MCF 10A (cell line): ENCODE measurements at regions not wholly inside any gene's neighbourhood (a gene's known extent, or its start where the extent isn't known, plus 50 kb on each side); places are given as distances from the start of the nearest gene placed in this dataset.

ENCODE experiments used
- BruUV-seq: library from RNA; stranded (reverse); fragments of 400-500 nt; replicated peaks from 2 replicates; lab custom pipeline; 2021; lab: Mats Ljungman, UMichigan
- CTCF ChIA-PET: fragments of 300-600 bp; sonication (Branson Sonifier 250); formaldehyde crosslinking; extraction: SDS; loops from one replicate; lab custom pipeline; 2021; ENCODE audit warnings: antibody characterized with exemption, inconsistent platforms; lab: Yijun Ruan, JAX
- POLR2A ChIA-PET: fragments of 300-600, 350-650 bp; sonication (Branson Sonifier 250); formaldehyde crosslinking; extraction: SDS; loops from one replicate; lab custom pipeline; 2020; ENCODE audit warnings: antibody characterized with exemption, inconsistent platforms; lab: Yijun Ruan, JAX
- DNase-seq: peaks from one replicate; pipeline ENCODE4 v3.0.0-alpha.2; 2018; ENCODE audit not compliant: unreplicated experiment
- H3K27ac Mint-ChIP-seq: one replicate; pipeline ENCODE4 v1.8.0; 2022; ENCODE audit warnings: mild to moderate bottlenecking, low read depth, mixed read lengths; ENCODE audit not compliant: unreplicated experiment
- H3K27me3 Mint-ChIP-seq: one replicate; pipeline ENCODE4 v1.8.0; 2022; ENCODE audit warnings: mixed read lengths; ENCODE audit not compliant: insufficient read depth, unreplicated experiment
- H3K36me3 Mint-ChIP-seq: one replicate; pipeline ENCODE4 v1.8.0; 2022; ENCODE audit warnings: mild to moderate bottlenecking, moderate library complexity, mixed read lengths; ENCODE audit not compliant: insufficient read depth, unreplicated experiment
- H3K4me1 Mint-ChIP-seq: one replicate; pipeline ENCODE4 v1.8.0; 2022; ENCODE audit warnings: mixed read lengths; ENCODE audit not compliant: insufficient read depth, unreplicated experiment
- H3K4me3 Mint-ChIP-seq: one replicate; pipeline ENCODE4 v1.8.0; 2022; ENCODE audit warnings: mild to moderate bottlenecking, moderate library complexity, mixed read lengths; ENCODE audit not compliant: unreplicated experiment
- H3K9me3 Mint-ChIP-seq: one replicate; pipeline ENCODE4 v1.8.0; 2022; ENCODE audit warnings: mixed read lengths; ENCODE audit not compliant: unreplicated experiment
- intact Hi-C: fragments of 100-400 bp; cut with micrococcal nuclease; formaldehyde crosslinking; loops from 2 replicates; pipeline ENCODE4 v1.14.1; 2022
- TF ChIP-seq, protein P1 (sequence below): fragments of 200-600 bp; IDR thresholded peaks from one replicate; pipeline ENCODE4 v1.8.0; 2022; ENCODE audit warnings: antibody characterized with exemption, mild to moderate bottlenecking; ENCODE audit not compliant: unreplicated experiment

DNA sequence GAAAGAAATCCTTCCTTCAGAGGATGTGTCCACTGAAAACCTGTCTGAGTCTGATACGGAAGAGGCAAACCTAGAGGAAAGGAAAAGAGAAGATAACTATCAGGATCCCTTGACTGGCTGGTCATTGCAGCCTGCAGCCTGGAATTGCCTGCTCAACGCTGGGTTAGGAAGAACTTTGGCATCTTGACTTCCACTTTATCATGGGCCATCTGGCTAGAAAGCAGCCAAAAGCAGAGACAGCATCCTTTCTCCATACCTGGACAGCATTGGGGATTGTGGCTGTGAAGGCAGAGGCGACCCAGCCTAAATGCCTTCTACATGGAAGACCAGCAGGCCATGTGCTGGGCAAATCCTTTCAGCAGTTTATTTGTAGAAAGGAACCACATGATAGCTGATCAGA is 58.7 kb upstream of the PTPN3 start:
- TF ChIP-seq, protein P1, sequence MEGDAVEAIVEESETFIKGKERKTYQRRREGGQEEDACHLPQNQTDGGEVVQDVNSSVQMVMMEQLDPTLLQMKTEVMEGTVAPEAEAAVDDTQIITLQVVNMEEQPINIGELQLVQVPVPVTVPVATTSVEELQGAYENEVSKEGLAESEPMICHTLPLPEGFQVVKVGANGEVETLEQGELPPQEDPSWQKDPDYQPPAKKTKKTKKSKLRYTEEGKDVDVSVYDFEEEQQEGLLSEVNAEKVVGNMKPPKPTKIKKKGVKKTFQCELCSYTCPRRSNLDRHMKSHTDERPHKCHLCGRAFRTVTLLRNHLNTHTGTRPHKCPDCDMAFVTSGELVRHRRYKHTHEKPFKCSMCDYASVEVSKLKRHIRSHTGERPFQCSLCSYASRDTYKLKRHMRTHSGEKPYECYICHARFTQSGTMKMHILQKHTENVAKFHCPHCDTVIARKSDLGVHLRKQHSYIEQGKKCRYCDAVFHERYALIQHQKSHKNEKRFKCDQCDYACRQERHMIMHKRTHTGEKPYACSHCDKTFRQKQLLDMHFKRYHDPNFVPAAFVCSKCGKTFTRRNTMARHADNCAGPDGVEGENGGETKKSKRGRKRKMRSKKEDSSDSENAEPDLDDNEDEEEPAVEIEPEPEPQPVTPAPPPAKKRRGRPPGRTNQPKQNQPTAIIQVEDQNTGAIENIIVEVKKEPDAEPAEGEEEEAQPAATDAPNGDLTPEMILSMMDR = no peak
- DNase-seq = no peak
- Mint-ChIP-seq H3K27ac (peak overlapping the region; percentile 66), H3K9me3 (no peaks in the 10 kb centered on the region), H3K4me1 (peaks cover 50% of the 10 kb centered on the region), H3K27me3 (no peaks in the 10 kb centered on the region), H3K4me3 (no peak overlapping the region), H3K36me3 (peaks cover 12% of the 10 kb centered on the region)
- no TSS peak for BruUV-seq
- ChIA-PET CTCF (interaction anchor here (0.5 to 1.7 kb wide), 7 partner anchors 20 to 770 kb away, joined by 3 to 8 read pairs (median 4); no protein-coding TSS in a partner anchor), POLR2A (interaction anchor here (0.6 to 1.8 kb wide), 12 partner anchors 17 to 1800 kb away, joined by 3 to 26 read pairs (median 4); no protein-coding TSS in a partner anchor)
- intact Hi-C loops = no loop called here

- H3K4me1 Mint-ChIP-seq = peaks cover 49% of the 10 kb centered on the region
- ChIA-PET POLR2A (interaction anchor here (0.9 to 1.8 kb wide), 10 partner anchors 9 to 1799 kb away, joined by 3 to 18 read pairs (median 4); partner anchors contain the start of genes PTPN3 and TXN), CTCF (interaction anchor here (0.6 to 1.9 kb wide), 12 partner anchors 9 to 324 kb away, joined by 3 to 12 read pairs (median 4); no protein-coding TSS in a partner anchor)
- intact Hi-C loops = no loop called here
- no peak overlapping the region for H3K4me3 Mint-ChIP-seq
- H3K9me3 Mint-ChIP-seq = no peaks in the 10 kb centered on the region
- H3K27me3 Mint-ChIP-seq = no peaks in the 10 kb centered on the region
- H3K27ac Mint-ChIP-seq = peak overlapping the region; percentile 66
- TF ChIP-seq, protein P1 = no peak
- no TSS peak for BruUV-seq
- peak; percentile 60 for DNase-seq
- H3K36me3 Mint-ChIP-seq = peaks cover 7% of the 10 kb centered on the region
Measured at GRCh38 chr9:109557481-109557880, 59.4 kb upstream of the PTPN3 start.

DNA sequence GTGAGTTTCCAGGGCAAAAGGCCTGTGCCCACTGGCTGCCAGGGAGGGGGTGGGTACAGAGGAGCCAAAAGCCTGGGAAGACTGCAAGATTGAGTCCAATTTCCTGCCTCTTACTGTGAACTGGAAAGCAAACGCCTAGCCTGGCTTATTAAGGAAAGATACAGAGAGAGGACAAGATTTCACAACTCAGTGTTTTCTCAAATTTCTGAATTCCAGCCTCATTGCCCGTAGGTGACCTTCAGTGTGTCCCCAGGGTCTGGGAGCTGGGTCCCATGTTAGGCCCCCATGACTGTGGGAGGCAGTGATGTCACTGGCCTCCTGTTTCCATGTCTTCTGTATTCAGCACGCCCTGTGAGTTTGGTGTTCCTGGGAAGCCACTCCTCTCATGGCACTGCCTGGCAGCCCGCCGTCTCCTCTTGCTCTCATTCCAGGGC is 60.6 kb upstream of the PTPN3 start:
- BruUV-seq = no TSS peak
- DNase-seq = peak; percentile 30
- POLR2A ChIA-PET = interaction anchor here (1.5 to 1.8 kb wide), 2 partner anchors 15 to 698 kb away, joined by 5 to 12 read pairs; partner anchors contain the start of gene TXN

GRCh38 chr9:109560470-109561132 is 62.5 kb upstream of the PTPN3 start:
- intact Hi-C loops = no loop called here
- TF ChIP-seq, protein P1 = no peak
- CTCF ChIA-PET = interaction anchor here (1.0 kb wide), 2 partner anchors 15 to 40 kb away, joined by 3 to 4 read pairs; no protein-coding TSS in a partner anchor
- BruUV-seq = no TSS peak
- DNase-seq = no peak
- Mint-ChIP-seq H3K36me3 (peaks cover 7% of the 10 kb centered on the region), H3K27me3 (no peaks in the 10 kb centered on the region), H3K27ac (no peak overlapping the region), H3K4me1 (peaks cover 32% of the 10 kb centered on the region), H3K9me3 (no peaks in the 10 kb centered on the region), H3K4me3 (no peak overlapping the region)
- POLR2A ChIA-PET = no interaction called here

More for the DNA sequence above, 60.6 kb upstream of the PTPN3 start:
- intact Hi-C loops = no loop called here
- TF ChIP-seq, protein P1 = no peak
- H3K4me3 Mint-ChIP-seq = no peak overlapping the region
- peaks cover 7% of the 10 kb centered on the region for H3K36me3 Mint-ChIP-seq
- H3K4me1 Mint-ChIP-seq = peaks cover 45% of the 10 kb centered on the region
- peak overlapping the region; percentile 66 for H3K27ac Mint-ChIP-seq
- H3K27me3 Mint-ChIP-seq = no peaks in the 10 kb centered on the region
- CTCF ChIA-PET = interaction anchor here (1.5 to 1.9 kb wide), 3 partner anchors 8 to 18 kb away, joined by 4 to 12 read pairs (median 7); no protein-coding TSS in a partner anchor
- H3K9me3 Mint-ChIP-seq = no peaks in the 10 kb centered on the region
